ENCODE measurements at regions not wholly inside any gene's neighbourhood (a gene's known extent, or its start where the extent isn't known, plus 50 kb on each side); places are given as distances from the start of the nearest gene placed in this dataset.

- ATAC-seq (no peak), DNase-seq (ENCODE audit: low spot score in 2 of 2) (no peak)
- Mint-ChIP-seq H3K27ac (no peak overlapping the region), H3K36me3 (no peaks in the 10 kb centered on the region), H3K4me3 (no peak overlapping the region), H3K4me1 (no peaks in the 10 kb centered on the region), H3K9me3 (peaks cover 15% of the 10 kb centered on the region)
Observed at GRCh38 chr3:36302158-36302509, 78.2 kb upstream of the STAC start.

- Mint-ChIP-seq H3K27ac (no peak overlapping the region), H3K4me1 (no peaks in the 10 kb centered on the region), H3K9me3 (peaks cover 15% of the 10 kb centered on the region), H3K36me3 (no peaks in the 10 kb centered on the region), H3K4me3 (no peak overlapping the region)
- DNase-seq (ENCODE audit: low spot score in 2 of 2): no peak
- ATAC-seq: no peak
Observed at GRCh38 chr3:36302626-36303025, 77.7 kb upstream of the STAC start.

- Mint-ChIP-seq H3K27ac (no peak overlapping the region), H3K9me3 (peaks cover 12% of the 10 kb centered on the region), H3K4me3 (no peak overlapping the region), H3K4me1 (no peaks in the 10 kb centered on the region), H3K36me3 (no peaks in the 10 kb centered on the region)
- DNase-seq (ENCODE audit: low spot score in 2 of 2) (no peak), ATAC-seq (no peak)
Observed at GRCh38 chr3:36303286-36303685, 77.0 kb upstream of the STAC start.

GRCh38 chr3:36305929-36306520, 74.3 kb upstream of the STAC start:
- ATAC-seq (no peak), DNase-seq (ENCODE audit: low spot score in 2 of 2) (no peak)
- Mint-ChIP-seq H3K4me3 (no peak overlapping the region), H3K4me1 (no peaks in the 10 kb centered on the region), H3K9me3 (peaks cover 16% of the 10 kb centered on the region), H3K36me3 (no peaks in the 10 kb centered on the region), H3K27ac (no peak overlapping the region)

GRCh38 chr3:36309092-36309491, 71.2 kb upstream of the STAC start:
- Mint-ChIP-seq H3K9me3 (peaks cover 5% of the 10 kb centered on the region), H3K4me3 (no peak overlapping the region), H3K4me1 (no peaks in the 10 kb centered on the region), H3K27ac (no peak overlapping the region), H3K36me3 (no peaks in the 10 kb centered on the region)
- DNase-seq (ENCODE audit: low spot score in 2 of 2) (no peak), ATAC-seq (no peak)

- peaks cover 14% of the 10 kb centered on the region for H3K9me3 Mint-ChIP-seq
- no peak overlapping the region for H3K4me3 Mint-ChIP-seq
- no peaks in the 10 kb centered on the region for H3K36me3 Mint-ChIP-seq
- no peaks in the 10 kb centered on the region for H3K4me1 Mint-ChIP-seq
- ATAC-seq (no peak), DNase-seq (ENCODE audit: low spot score in 2 of 2) (no peak)
- H3K27ac Mint-ChIP-seq: no peak overlapping the region
Observed at GRCh38 chr3:36312351-36312750, 68.0 kb upstream of the STAC start.

GRCh38 chr3:36317915-36318314, 62.4 kb upstream of the STAC start:
- DNase-seq (ENCODE audit: low spot score in 2 of 2) (no peak), ATAC-seq (no peak)
- Mint-ChIP-seq H3K4me1 (no peaks in the 10 kb centered on the region), H3K4me3 (no peak overlapping the region), H3K9me3 (peaks cover 12% of the 10 kb centered on the region), H3K27ac (no peak overlapping the region), H3K36me3 (no peaks in the 10 kb centered on the region)

GRCh38 chr3:36318621-36319200, 61.6 kb upstream of the STAC start:
- peaks cover 14% of the 10 kb centered on the region for H3K9me3 Mint-ChIP-seq
- no peaks in the 10 kb centered on the region for H3K4me1 Mint-ChIP-seq
- H3K27ac Mint-ChIP-seq: no peak overlapping the region
- DNase-seq (ENCODE audit: low spot score in 2 of 2) (no peak), ATAC-seq (no peak)
- H3K36me3 Mint-ChIP-seq: no peaks in the 10 kb centered on the region
- H3K4me3 Mint-ChIP-seq: no peak overlapping the region

GRCh38 chr3:36319680-36320079, 60.6 kb upstream of the STAC start:
- Mint-ChIP-seq H3K9me3 (peaks cover 13% of the 10 kb centered on the region), H3K36me3 (no peaks in the 10 kb centered on the region), H3K4me3 (no peak overlapping the region), H3K4me1 (no peaks in the 10 kb centered on the region), H3K27ac (no peak overlapping the region)
- ATAC-seq (no peak), DNase-seq (ENCODE audit: low spot score in 2 of 2) (no peak)

Measured in stimulated activated effector memory CD8-positive, alpha-beta T cell treated with anti-CD3 and anti-CD28 coated beads, Interleukin-12 subunit alpha, Interleukin-12 subunit beta, amount 100 ng/mL, for 72 hours (primary cell).